Stimulated activated CD4-positive, alpha-beta T cell treated with anti-CD3 and anti-CD28 coated beads, Interleukin-1b, Interleukin-23, amount 100 ng/mL, for 48 hours (primary cell): ENCODE measurements at regions not wholly inside any gene's neighbourhood (a gene's known extent, or its start where the extent isn't known, plus 50 kb on each side); places are given as distances from the start of the nearest gene placed in this dataset.
A peak's percentile ranks its signal among the peaks of the same experiment; 100 is the strongest.

Experiments used
- DNase-seq: peaks from one replicate; pipeline ENCODE4 v3.0.0-alpha.2; 2020

- peak; percentile 14 for DNase-seq
Observed at GRCh38 chr1:244353551-244354091, 98.1 kb downstream of the ADSS2 start.

- DNase-seq = no peak
Observed at GRCh38 chr1:244354810-244355278, 96.9 kb downstream of the ADSS2 start.

GRCh38 chr1:244356376-244356775 is 95.3 kb downstream of the ADSS2 start:
- DNase-seq = no peak
